GM12864 (cell line): ENCODE measurements at regions not wholly inside any gene's neighbourhood (a gene's known extent, or its start where the extent isn't known, plus 50 kb on each side); places are given as distances from the start of the nearest gene placed in this dataset.

Experiments used
- DNase-seq: peaks from one replicate; pipeline ENCODE4 v3.0.0-alpha.2; 2011; ENCODE audit warnings: low read depth
- H3K4me3 ChIP-seq: 2 replicates; pipeline ENCODE4 v1.5.1; 2011; ENCODE audit warnings: mild to moderate bottlenecking, low read depth, low read length, control low read depth
- TF ChIP-seq, protein P1 (sequence below): IDR thresholded peaks from 2 replicates; pipeline ENCODE4 v1.5.1; 2011; ENCODE audit warnings: low read depth, mild to moderate bottlenecking, moderate library complexity, low read length, control low read depth, inconsistent platforms; ENCODE audit errors: missing control alignments

DNA sequence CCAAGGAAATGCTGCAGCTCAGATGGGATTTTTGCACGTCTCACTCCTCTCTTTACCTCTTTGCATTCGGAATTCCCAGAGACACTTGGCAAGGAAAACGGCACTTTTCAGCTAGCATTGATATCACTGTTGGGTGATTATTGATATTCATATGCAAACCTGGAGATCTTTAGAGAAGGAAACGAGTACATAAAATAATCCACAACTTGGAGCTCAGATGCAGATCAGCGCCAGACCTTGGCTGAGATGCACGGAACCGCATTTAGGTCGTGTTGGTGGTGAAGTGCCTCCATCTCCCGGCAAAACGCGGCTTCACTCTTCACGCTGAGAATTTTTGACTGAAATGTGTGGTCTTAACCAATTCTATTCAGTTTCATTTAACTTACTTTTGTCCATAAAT, 77.2 kb upstream of the ARHGEF7 start:
- H3K4me3 ChIP-seq: no peak overlapping the region
- TF ChIP-seq, protein P1, sequence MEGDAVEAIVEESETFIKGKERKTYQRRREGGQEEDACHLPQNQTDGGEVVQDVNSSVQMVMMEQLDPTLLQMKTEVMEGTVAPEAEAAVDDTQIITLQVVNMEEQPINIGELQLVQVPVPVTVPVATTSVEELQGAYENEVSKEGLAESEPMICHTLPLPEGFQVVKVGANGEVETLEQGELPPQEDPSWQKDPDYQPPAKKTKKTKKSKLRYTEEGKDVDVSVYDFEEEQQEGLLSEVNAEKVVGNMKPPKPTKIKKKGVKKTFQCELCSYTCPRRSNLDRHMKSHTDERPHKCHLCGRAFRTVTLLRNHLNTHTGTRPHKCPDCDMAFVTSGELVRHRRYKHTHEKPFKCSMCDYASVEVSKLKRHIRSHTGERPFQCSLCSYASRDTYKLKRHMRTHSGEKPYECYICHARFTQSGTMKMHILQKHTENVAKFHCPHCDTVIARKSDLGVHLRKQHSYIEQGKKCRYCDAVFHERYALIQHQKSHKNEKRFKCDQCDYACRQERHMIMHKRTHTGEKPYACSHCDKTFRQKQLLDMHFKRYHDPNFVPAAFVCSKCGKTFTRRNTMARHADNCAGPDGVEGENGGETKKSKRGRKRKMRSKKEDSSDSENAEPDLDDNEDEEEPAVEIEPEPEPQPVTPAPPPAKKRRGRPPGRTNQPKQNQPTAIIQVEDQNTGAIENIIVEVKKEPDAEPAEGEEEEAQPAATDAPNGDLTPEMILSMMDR: no peak
- DNase-seq: no peak

DNA sequence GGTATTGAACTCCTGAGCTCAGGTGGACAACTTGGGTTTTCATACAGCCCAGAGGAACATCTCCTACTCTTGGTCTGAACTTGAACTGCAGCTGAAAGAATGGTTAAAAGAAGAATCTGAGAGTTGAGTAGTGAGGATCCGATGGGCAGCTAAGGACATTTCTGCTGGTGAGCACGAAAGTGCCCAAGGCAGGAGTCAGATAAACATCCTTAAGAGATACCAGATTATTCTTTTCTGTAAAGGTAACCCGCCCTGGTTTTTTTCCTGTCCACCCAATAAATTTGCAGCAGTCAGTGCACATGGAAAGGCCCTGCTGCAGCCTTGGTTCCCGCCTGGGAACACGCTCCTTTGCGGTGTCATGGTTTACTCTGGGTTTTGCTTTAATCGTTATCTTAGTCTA, 78.4 kb upstream of the ARHGEF7 start:
- H3K4me3 ChIP-seq: no peak overlapping the region
- no peak for DNase-seq
- TF ChIP-seq, protein P1: no peak

DNA sequence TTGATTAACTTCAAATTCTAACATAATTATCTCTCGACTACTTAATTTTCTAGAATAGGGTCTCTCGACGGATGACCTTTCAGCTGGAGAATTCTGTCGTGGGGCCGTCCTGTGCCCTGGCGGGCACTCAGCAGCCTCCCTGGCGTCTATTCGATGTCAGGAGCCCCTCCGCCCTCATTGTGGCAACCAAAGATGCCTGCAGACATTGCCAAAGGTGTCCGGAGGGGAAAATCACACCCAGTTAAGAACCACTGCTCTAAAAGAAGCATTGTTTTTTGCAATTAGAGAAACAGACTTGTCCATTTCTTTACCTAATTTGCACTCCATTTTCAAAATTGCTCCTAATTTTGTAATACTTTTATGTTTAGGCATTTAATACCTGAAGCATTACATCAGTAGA, 79.2 kb upstream of the ARHGEF7 start:
- no peak overlapping the region for H3K4me3 ChIP-seq
- DNase-seq: no peak
- TF ChIP-seq, protein P1: no peak

DNA sequence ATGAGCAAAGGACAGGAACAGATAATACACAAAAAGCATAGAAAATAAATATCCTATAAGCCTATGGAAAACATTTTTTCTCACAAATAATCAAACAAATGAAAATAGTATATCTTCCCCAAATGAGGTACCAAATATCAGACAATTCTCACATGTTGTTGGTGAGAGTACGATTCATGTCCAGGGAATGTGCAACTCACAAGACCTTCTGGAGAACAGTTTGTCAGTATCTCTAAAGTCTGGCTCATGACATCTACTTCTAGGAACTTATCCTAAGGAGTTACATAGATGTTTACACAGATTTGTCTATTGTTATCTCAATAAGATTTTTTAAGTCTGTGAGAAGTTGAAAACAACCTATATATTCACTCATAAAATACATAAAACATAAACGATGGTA, 80.3 kb upstream of the ARHGEF7 start:
- TF ChIP-seq, protein P1: no peak
- DNase-seq: no peak
- H3K4me3 ChIP-seq: no peak overlapping the region

DNA sequence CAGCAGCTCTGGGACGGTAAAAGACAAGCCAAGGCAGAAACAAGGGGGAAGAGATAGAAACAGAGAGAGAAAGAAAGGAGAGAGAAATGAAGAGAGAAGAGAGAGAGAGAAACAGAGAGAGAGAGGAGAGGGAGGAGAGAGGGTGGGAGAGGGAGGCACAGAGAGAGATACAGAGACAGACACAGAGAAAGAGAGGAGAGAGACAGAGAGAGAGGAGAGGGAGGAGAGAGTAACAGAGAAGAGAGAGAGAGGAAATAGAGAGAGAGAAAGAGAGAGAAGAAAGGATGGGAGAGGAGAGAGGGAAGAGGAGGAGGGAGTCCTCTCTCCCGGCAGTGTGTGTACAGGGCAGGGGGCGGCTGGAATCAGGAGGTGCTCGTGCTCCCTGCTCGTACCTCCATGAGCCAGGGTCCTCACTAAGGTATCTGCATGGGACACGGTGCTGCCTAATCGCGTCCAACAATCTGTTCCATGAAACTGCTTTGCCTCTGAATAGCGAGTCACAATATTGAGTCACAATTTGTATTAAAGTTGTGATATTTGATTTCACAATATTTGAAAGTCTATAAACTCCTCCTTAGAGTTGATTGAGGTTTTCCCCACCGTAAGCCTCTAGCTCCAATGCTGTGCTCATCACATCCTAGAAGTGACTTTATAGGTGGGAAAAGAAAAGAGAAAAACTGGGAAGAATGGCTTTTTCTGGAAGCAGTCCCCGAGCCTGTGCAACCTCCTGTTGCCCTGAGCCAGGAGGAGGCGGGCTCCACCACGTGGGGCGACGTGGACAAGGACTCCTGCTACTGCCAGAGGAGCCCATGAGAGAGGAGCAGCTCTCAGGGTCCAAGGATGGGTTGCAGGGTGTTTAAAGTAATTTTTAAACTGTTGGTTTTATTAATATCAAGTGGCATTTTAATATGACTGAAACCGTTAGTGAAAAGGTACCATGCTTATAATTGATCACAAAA, 81.7 kb upstream of the ARHGEF7 start:
- DNase-seq: no peak
- TF ChIP-seq, protein P1: no peak

DNA sequence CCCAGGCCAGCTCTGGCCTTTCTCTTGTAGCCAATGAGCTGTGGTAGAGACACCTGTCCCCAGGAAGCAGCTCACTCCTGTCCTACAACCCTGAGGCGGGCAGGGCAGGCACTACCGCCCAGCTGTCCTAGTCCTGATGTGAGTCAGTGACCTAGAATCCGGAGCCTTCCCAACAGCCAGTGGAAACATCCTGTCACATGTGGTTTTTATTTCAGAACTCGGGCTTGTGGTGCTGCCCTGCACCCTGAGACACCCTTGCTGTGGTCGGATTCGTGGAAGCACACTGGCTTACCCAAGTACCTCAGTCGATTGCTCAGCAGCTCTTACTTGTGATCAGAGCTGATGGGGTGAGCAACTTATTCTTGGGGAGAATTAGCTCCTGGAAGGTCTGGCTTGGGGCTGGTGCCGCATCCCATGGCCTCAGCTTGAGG, 83.6 kb upstream of the ARHGEF7 start:
- TF ChIP-seq, protein P1: no peak
- no peak overlapping the region for H3K4me3 ChIP-seq
- no peak for DNase-seq

More for the DNA sequence above, 81.7 kb upstream of the ARHGEF7 start:
- H3K4me3 ChIP-seq: no peak overlapping the region
